BLaER1 (cell line): ENCODE measurements at regions not wholly inside any gene's neighbourhood (a gene's known extent, or its start where the extent isn't known, plus 50 kb on each side); places are given as distances from the start of the nearest gene placed in this dataset.
A peak's percentile ranks its signal among the peaks of the same experiment; 100 is the strongest.

Experiments
- H3K27ac ChIP-seq: shearing (Covaris generic); formaldehyde crosslinking; 2 replicates; pipeline ENCODE4 v1.8.1; 2022
- H3K27me3 ChIP-seq: shearing (Covaris generic); formaldehyde crosslinking; 2 replicates; pipeline ENCODE4 v1.8.1; 2022
- H3K36me3 ChIP-seq: shearing (Covaris generic); formaldehyde crosslinking; 2 replicates; pipeline ENCODE4 v1.8.1; 2022
- H3K4me1 ChIP-seq: shearing (Covaris generic); formaldehyde crosslinking; 2 replicates; pipeline ENCODE4 v1.8.1; 2022
- H3K4me2 ChIP-seq: shearing (Covaris generic); formaldehyde crosslinking; 2 replicates; pipeline ENCODE4 v1.8.1; 2022
- H3K4me3 ChIP-seq: shearing (Covaris generic); formaldehyde crosslinking; 2 replicates; pipeline ENCODE4 v1.8.1; 2022
- H3K9ac ChIP-seq: shearing (Covaris generic); formaldehyde crosslinking; 2 replicates; pipeline ENCODE4 v1.8.1; 2022
- H3K9me3 ChIP-seq: shearing (Covaris generic); formaldehyde crosslinking; 2 replicates; pipeline ENCODE4 v1.8.1; 2022
- H4K20me1 ChIP-seq: shearing (Covaris generic); formaldehyde crosslinking; 2 replicates; pipeline ENCODE4 v1.8.1; 2022
- Cebpa-rat ChIP-seq: shearing (Covaris generic); IDR thresholded peaks from 2 replicates; pipeline ENCODE4 v1.8.1; 2022

- H3K9ac ChIP-seq = no peak overlapping the region
- H3K36me3 ChIP-seq = no peaks in the 10 kb centered on the region
- no peak for TF ChIP-seq Cebpa-rat
- no peak overlapping the region for H3K4me3 ChIP-seq
- H3K4me2 ChIP-seq = no peak overlapping the region
- H3K27ac ChIP-seq = peak overlapping the region; percentile 23; the same call in 1 of the 2 replicates
- no peaks in the 10 kb centered on the region for H3K9me3 ChIP-seq
- no peaks in the 10 kb centered on the region for H4K20me1 ChIP-seq
- no peaks in the 10 kb centered on the region for H3K27me3 ChIP-seq
- H3K4me1 ChIP-seq = peaks cover 70% of the 10 kb centered on the region
Observed at GRCh38 chr22:22043296-22044078, 60.9 kb upstream of the TOP3B start.

- TF ChIP-seq Cebpa-rat = no peak
- H3K9ac ChIP-seq = no peak overlapping the region
Observed at GRCh38 chr22:22042599-22043295, 60.2 kb upstream of the TOP3B start.

GRCh38 chr22:22042009-22042408 lies 59.4 kb upstream of the TOP3B start:
- Histone ChIP-seq H3K27me3 (no peaks in the 10 kb centered on the region), H3K9me3 (no peaks in the 10 kb centered on the region), H3K4me3 (no peak overlapping the region), H3K9ac (no peak overlapping the region), H3K27ac (no peak overlapping the region), H4K20me1 (no peaks in the 10 kb centered on the region), H3K4me1 (peaks cover 79% of the 10 kb centered on the region), H3K4me2 (peak overlapping the region; percentile 15; the same call in 1 of the 2 replicates), H3K36me3 (no peaks in the 10 kb centered on the region)
- no peak for TF ChIP-seq Cebpa-rat

More at GRCh38 chr22:22042599-22043295, 60.2 kb upstream of the TOP3B start:
- Histone ChIP-seq H3K27ac (peak overlapping the region; percentile 23; the same call in 1 of the 2 replicates), H3K36me3 (no peaks in the 10 kb centered on the region), H3K4me3 (no peak overlapping the region), H4K20me1 (no peaks in the 10 kb centered on the region), H3K9me3 (no peaks in the 10 kb centered on the region), H3K27me3 (no peaks in the 10 kb centered on the region), H3K4me1 (peaks cover 77% of the 10 kb centered on the region), H3K4me2 (no peak overlapping the region)

- peaks cover 79% of the 10 kb centered on the region for H3K4me1 ChIP-seq
- TF ChIP-seq Cebpa-rat = no peak
- no peak overlapping the region for H3K4me3 ChIP-seq
- H3K4me2 ChIP-seq = no peak overlapping the region
- no peaks in the 10 kb centered on the region for H4K20me1 ChIP-seq
- H3K9ac ChIP-seq = no peak overlapping the region
- H3K27me3 ChIP-seq = no peaks in the 10 kb centered on the region
- no peaks in the 10 kb centered on the region for H3K36me3 ChIP-seq
- H3K27ac ChIP-seq = no peak overlapping the region
- H3K9me3 ChIP-seq = no peaks in the 10 kb centered on the region
Observed at GRCh38 chr22:22040908-22041307, 58.3 kb upstream of the TOP3B start.

- Histone ChIP-seq H3K4me2 (no peak overlapping the region), H3K4me3 (no peak overlapping the region), H3K9ac (no peak overlapping the region), H3K36me3 (no peaks in the 10 kb centered on the region), H3K9me3 (no peaks in the 10 kb centered on the region), H3K4me1 (peaks cover 79% of the 10 kb centered on the region), H3K27me3 (no peaks in the 10 kb centered on the region), H3K27ac (no peak overlapping the region), H4K20me1 (no peaks in the 10 kb centered on the region)
- TF ChIP-seq Cebpa-rat = no peak
Observed at GRCh38 chr22:22040472-22040871, 57.9 kb upstream of the TOP3B start.

- Histone ChIP-seq H3K9ac (no peak overlapping the region), H3K4me1 (peaks cover 79% of the 10 kb centered on the region), H3K27me3 (no peaks in the 10 kb centered on the region), H3K4me2 (peak overlapping the region; percentile 83; the same call in 1 of the 2 replicates), H3K9me3 (no peaks in the 10 kb centered on the region), H3K4me3 (no peak overlapping the region), H3K27ac (peak overlapping the region; percentile 96), H4K20me1 (no peaks in the 10 kb centered on the region), H3K36me3 (no peaks in the 10 kb centered on the region)
- TF ChIP-seq Cebpa-rat = no peak
Observed at GRCh38 chr22:22039286-22040074, 56.9 kb upstream of the TOP3B start.

GRCh38 chr22:22038178-22038880 lies 55.7 kb upstream of the TOP3B start:
- H3K4me1 ChIP-seq = peaks cover 81% of the 10 kb centered on the region
- peak overlapping the region; percentile 96 for H3K27ac ChIP-seq
- no peaks in the 10 kb centered on the region for H4K20me1 ChIP-seq
- H3K4me2 ChIP-seq = peak overlapping the region; percentile 83
- no peak overlapping the region for H3K4me3 ChIP-seq
- H3K36me3 ChIP-seq = no peaks in the 10 kb centered on the region
- H3K9ac ChIP-seq = peak overlapping the region; percentile 81
- H3K27me3 ChIP-seq = no peaks in the 10 kb centered on the region
- H3K9me3 ChIP-seq = no peaks in the 10 kb centered on the region
- no peak for TF ChIP-seq Cebpa-rat

GRCh38 chr22:22037740-22038139 lies 55.2 kb upstream of the TOP3B start:
- Histone ChIP-seq H3K4me2 (peak overlapping the region; percentile 83), H3K36me3 (no peaks in the 10 kb centered on the region), H3K4me1 (peaks cover 81% of the 10 kb centered on the region), H3K9me3 (no peaks in the 10 kb centered on the region), H3K9ac (peak overlapping the region; percentile 81), H3K27ac (peak overlapping the region; percentile 96), H3K4me3 (no peak overlapping the region), H4K20me1 (no peaks in the 10 kb centered on the region), H3K27me3 (no peaks in the 10 kb centered on the region)
- TF ChIP-seq Cebpa-rat = no peak

- H3K4me2 ChIP-seq = peak overlapping the region; percentile 83
- no peaks in the 10 kb centered on the region for H3K27me3 ChIP-seq
- H3K9ac ChIP-seq = peak overlapping the region; percentile 81
- peak; percentile 33; the same call in 1 of the 2 replicates for TF ChIP-seq Cebpa-rat
- no peak overlapping the region; the same call in 1 of the 2 replicates for H3K4me3 ChIP-seq
- H3K4me1 ChIP-seq = peaks cover 85% of the 10 kb centered on the region
- no peaks in the 10 kb centered on the region for H4K20me1 ChIP-seq
- H3K27ac ChIP-seq = peak overlapping the region; percentile 96
- no peaks in the 10 kb centered on the region for H3K9me3 ChIP-seq
- H3K36me3 ChIP-seq = no peaks in the 10 kb centered on the region
Observed at GRCh38 chr22:22037229-22037628, 54.6 kb upstream of the TOP3B start.
